GM10248 (cell line): ENCODE measurements at regions not wholly inside any gene's neighbourhood (a gene's known extent, or its start where the extent isn't known, plus 50 kb on each side); places are given as distances from the start of the nearest gene placed in this dataset.

ENCODE experiments used
- CTCF ChIA-PET: fragments of 300-600 bp; sonication (Branson Sonifier 250); formaldehyde crosslinking; extraction: SDS; loops from one replicate; lab custom pipeline; 2021; ENCODE audit warnings: antibody characterized with exemption; lab: Yijun Ruan, JAX
- POLR2A ChIA-PET: fragments of 350-650 bp; sonication (Branson Sonifier 250); formaldehyde crosslinking; extraction: SDS; loops from one replicate; lab custom pipeline; 2020; ENCODE audit warnings: antibody characterized with exemption; lab: Yijun Ruan, JAX
- DNase-seq: peaks from one replicate; pipeline ENCODE4 v3.0.0; 2012; ENCODE audit errors: extremely low spot score
- CTCF ChIP-seq: IDR thresholded peaks from 2 replicates; pipeline ENCODE4 v1.5.1; 2012; ENCODE audit warnings: mild to moderate bottlenecking, low read depth; ENCODE audit errors: extremely low read depth, missing control alignments, control extremely low read depth

- CTCF ChIA-PET: interaction anchor here (1.4 kb wide), 1 partner anchor 9 kb away, joined by 6 read pairs; no protein-coding TSS in a partner anchor
- TF ChIP-seq CTCF: no peak
- POLR2A ChIA-PET: no interaction called here
- no peak for DNase-seq
Observed at GRCh38 chrX:15988661-15989603, 134.3 kb upstream of the AP1S2 start.

GRCh38 chrX:15985937-15986336 lies 131.3 kb upstream of the AP1S2 start:
- TF ChIP-seq CTCF: no peak
- no peak for DNase-seq
- CTCF ChIA-PET: no interaction called here
- POLR2A ChIA-PET: no interaction called here

- ChIA-PET POLR2A (no interaction called here), CTCF (interaction anchor here (1.2 kb wide), 1 partner anchor 12 kb away, joined by 3 read pairs; no protein-coding TSS in a partner anchor)
- no peak for TF ChIP-seq CTCF
- no peak for DNase-seq
Observed at GRCh38 chrX:15983034-15983433, 128.4 kb upstream of the AP1S2 start.

GRCh38 chrX:15977644-15978043 lies 123.0 kb upstream of the AP1S2 start:
- POLR2A ChIA-PET: no interaction called here
- DNase-seq: no peak
- CTCF ChIA-PET: no interaction called here
- TF ChIP-seq CTCF: no peak

GRCh38 chrX:15976396-15976795 lies 121.8 kb upstream of the AP1S2 start:
- ChIA-PET POLR2A (no interaction called here), CTCF (no interaction called here)
- no peak for TF ChIP-seq CTCF

GRCh38 chrX:15973946-15974345 lies 119.3 kb upstream of the AP1S2 start:
- TF ChIP-seq CTCF: no peak
- DNase-seq: no peak
- ChIA-PET CTCF (interaction anchor here (1.5 kb wide), 1 partner anchor 27 kb away, joined by 3 read pairs; no protein-coding TSS in a partner anchor), POLR2A (no interaction called here)

More at GRCh38 chrX:15976396-15976795, 121.8 kb upstream of the AP1S2 start:
- DNase-seq: no peak
